H1 (cell line): ENCODE measurements at regions not wholly inside any gene's neighbourhood (a gene's known extent, or its start where the extent isn't known, plus 50 kb on each side); places are given as distances from the start of the nearest gene placed in this dataset.
"Not testable (repeated sequence)": the region's sequence is repeated elsewhere in the genome, so short reads cannot be mapped to it uniquely, and the experiment has no call there.

Experiments used
- CTCF ChIA-PET: fragments of 300-600 bp; sonication (Branson Sonifier 250); formaldehyde crosslinking; loops from one replicate; lab custom pipeline; 2021; ENCODE audit not compliant: partially characterized antibody; lab: Charles Lee
- POLR2A ChIA-PET: fragments of 300-600 bp; sonication (Branson Sonifier 250); formaldehyde crosslinking; loops from one replicate; lab custom pipeline; 2021; ENCODE audit warnings: inconsistent platforms; ENCODE audit not compliant: partially characterized antibody; lab: Charles Lee
- DNase-seq, 2 experiments: peaks; one replicate each; pipeline versions ENCODE4 v3.0.0 to v3.0.0-alpha.2; 2010 to 2022; ENCODE audit warnings: low spot score in 2 of 2, low read depth in 1 of 2, mixed read lengths in 1 of 2
- FAIRE-seq: peaks from 2 replicates; lab custom pipeline; 2011; peaks lifted over from hg19 to GRCh38; lab: Jason Lieb, UNC
- H2AFZ ChIP-seq: 2 replicates; pipeline ENCODE4 v1.8.1; 2012; ENCODE audit warnings: low read length, inconsistent platforms
- H2AK5ac ChIP-seq: 2 replicates; pipeline ENCODE4 v1.6.1; 2013; ENCODE audit warnings: low read depth, low read length
- H2BK120ac ChIP-seq: replicated peaks from 2 replicates; pipeline ENCODE3; 2013; ENCODE audit warnings: low read depth, low read length, inconsistent platforms
- H2BK12ac ChIP-seq: 2 replicates; pipeline ENCODE4 v1.6.1; 2013; ENCODE audit warnings: low read depth, low read length
- H2BK15ac ChIP-seq: 2 replicates; pipeline ENCODE4 v1.6.1; 2013; ENCODE audit warnings: low read length
- H2BK20ac ChIP-seq: 2 replicates; pipeline ENCODE4 v1.6.1; 2013; ENCODE audit warnings: low read length
- H2BK5ac ChIP-seq: 2 replicates; pipeline ENCODE4 v1.6.1; 2013; ENCODE audit warnings: low read depth, low read length
- H3K14ac ChIP-seq: 2 replicates; pipeline ENCODE4 v1.6.1; 2013; ENCODE audit warnings: inconsistent platforms; ENCODE audit not compliant: insufficient read length
- H3K18ac ChIP-seq: 2 replicates; pipeline ENCODE4 v1.6.1; 2013; ENCODE audit warnings: low read length; ENCODE audit errors: extremely low read depth
- H3K23ac ChIP-seq: 2 replicates; pipeline ENCODE4 v1.6.1; 2013; ENCODE audit warnings: inconsistent platforms; ENCODE audit not compliant: insufficient read length
- H3K23me2 ChIP-seq: 2 replicates; pipeline ENCODE4 v1.6.1; 2013; ENCODE audit warnings: low read depth, low read length
- H3K27ac ChIP-seq: 2 replicates; pipeline ENCODE4 v1.6.1; 2011; ENCODE audit warnings: low read depth, low read length, inconsistent platforms
- H3K27me3 ChIP-seq, 4 experiments: replicated peaks in 1 of 4; 1 replicate in 1 of 4; 2 replicates in 3 of 4; pipeline versions ENCODE4 v1.6.1 to v1.8.1; 2011 to 2013; ENCODE audit warnings: low read length in 3 of 4, mild to moderate bottlenecking in 3 of 4, inconsistent platforms in 2 of 4, mixed read lengths in 2 of 4, moderate library complexity in 1 of 4; ENCODE audit not compliant: control insufficient read depth in 3 of 4, insufficient read depth in 3 of 4; ENCODE audit errors: extremely low read depth in 1 of 4
- H3K36me3 ChIP-seq, 4 experiments: 2 replicates each; pipeline versions ENCODE4 v1.6.1 to v1.8.1; 2011 to 2013; ENCODE audit warnings: mild to moderate bottlenecking in 4 of 4, low read length in 3 of 4, moderate library complexity in 2 of 4, control low read depth in 1 of 4, inconsistent platforms in 1 of 4; ENCODE audit not compliant: insufficient read depth in 4 of 4, control insufficient read depth in 2 of 4
- H3K4ac ChIP-seq: replicated peaks from 2 replicates; pipeline ENCODE3; 2013; ENCODE audit warnings: low read length, low read depth, mixed read lengths, inconsistent platforms; ENCODE audit not compliant: insufficient read length
- H3K4me1 ChIP-seq, 4 experiments: replicated peaks in 1 of 4; 1 replicate in 1 of 4; 2 replicates in 3 of 4; pipeline versions ENCODE4 v1.6.1 to v1.8.1; 2011 to 2013; ENCODE audit warnings: low read length in 3 of 4, inconsistent platforms in 2 of 4, mixed read lengths in 1 of 4; ENCODE audit not compliant: insufficient read depth in 4 of 4, control insufficient read depth in 3 of 4
- H3K4me2 ChIP-seq, 2 experiments: 2 replicates each; pipeline versions ENCODE4 v1.6.1 to v1.8.1; 2011 to 2013; ENCODE audit warnings: low read depth in 2 of 2, low read length in 2 of 2, control low read depth in 1 of 2, inconsistent platforms in 1 of 2, mild to moderate bottlenecking in 1 of 2; ENCODE audit not compliant: insufficient read depth in 1 of 2
- H3K4me3 ChIP-seq, 4 experiments: fragments of 200-600, 300-600 bp in 1 of 4; sonication (generic), shearing (Covaris generic), sonication (Bioruptor Twin) in 1 of 4; 2 replicates each; pipeline versions ENCODE4 v1.5.1 to v1.8.1; 2011 to 2016; ENCODE audit warnings: low read length in 4 of 4, low read depth in 3 of 4, control low read depth in 2 of 4, inconsistent platforms in 2 of 4, mild to moderate bottlenecking in 2 of 4, mixed read lengths in 1 of 4, moderate library complexity in 1 of 4; ENCODE audit not compliant: insufficient read depth in 2 of 4; ENCODE audit errors: extremely low read depth in 1 of 4
- H3K56ac ChIP-seq: replicated peaks from 2 replicates; pipeline ENCODE3; 2013; ENCODE audit warnings: low read depth, mild to moderate bottlenecking, mixed read lengths, low read length, inconsistent platforms; ENCODE audit not compliant: insufficient read length
- H3K79me1 ChIP-seq: 2 replicates; pipeline ENCODE4 v1.6.1; 2013; ENCODE audit warnings: low read depth, low read length, control low read depth
- H3K79me2 ChIP-seq, 2 experiments: 2 replicates each; pipeline versions ENCODE4 v1.6.1 to v1.8.1; 2012 to 2013; ENCODE audit warnings: low read length in 2 of 2, mild to moderate bottlenecking in 2 of 2, inconsistent platforms in 1 of 2; ENCODE audit not compliant: insufficient read depth in 2 of 2, control insufficient read depth in 1 of 2
- H3K9ac ChIP-seq, 4 experiments: replicated peaks in 1 of 4; 1 replicate in 1 of 4; 2 replicates in 3 of 4; pipeline versions ENCODE4 v1.6.1 to v1.8.1; 2011 to 2013; ENCODE audit warnings: low read depth in 3 of 4, low read length in 3 of 4, control low read depth in 2 of 4, mild to moderate bottlenecking in 2 of 4, moderate library complexity in 2 of 4, inconsistent platforms in 1 of 4; ENCODE audit errors: extremely low read depth in 1 of 4
- H3K9me3 ChIP-seq, 2 experiments: 2 replicates each; pipeline versions ENCODE4 v1.6.1 to v1.8.1; 2012 to 2013; ENCODE audit warnings: mild to moderate bottlenecking in 2 of 2, moderate library complexity in 2 of 2, control low read depth in 1 of 2, inconsistent platforms in 1 of 2, low read depth in 1 of 2, low read length in 1 of 2, mixed read lengths in 1 of 2; ENCODE audit not compliant: insufficient read depth in 2 of 2
- H4K20me1 ChIP-seq, 2 experiments: replicated peaks in 1 of 2; 2 replicates each; pipeline versions ENCODE3 to v1.8.1; 2011 to 2013; ENCODE audit warnings: inconsistent platforms in 2 of 2, low read length in 2 of 2, mild to moderate bottlenecking in 1 of 2; ENCODE audit not compliant: insufficient read depth in 2 of 2, control insufficient read depth in 1 of 2
- H4K5ac ChIP-seq: 2 replicates; pipeline ENCODE4 v1.6.1; 2013; ENCODE audit warnings: low read length, low read depth, mixed read lengths, inconsistent platforms; ENCODE audit not compliant: insufficient read length
- H4K8ac ChIP-seq: 2 replicates; pipeline ENCODE4 v1.8.0; 2013; ENCODE audit warnings: mild to moderate bottlenecking, moderate library complexity, low read length, inconsistent platforms; ENCODE audit not compliant: insufficient read depth; ENCODE audit errors: extremely low read depth
- H4K91ac ChIP-seq: replicated peaks from 2 replicates; pipeline ENCODE3; 2013; ENCODE audit warnings: low read length, mixed read lengths, inconsistent platforms; ENCODE audit not compliant: insufficient read length
- SP4 ChIP-seq: IDR thresholded peaks from 2 replicates; pipeline ENCODE4 v1.6.1; 2012; ENCODE audit warnings: low read length, inconsistent platforms
- WGBS, 2 experiments: shearing (Covaris generic) in 1 of 2; methylation state at CpG; one replicate each; pipeline versions ENCODE4 v1.1.6 to v1.1.7; 2013 to 2015; ENCODE audit warnings: low lambda C conversion rate in 2 of 2, mixed read lengths in 2 of 2, inconsistent platforms in 1 of 2, low coverage in 1 of 2, missing lambda C conversion rate in 1 of 2; ENCODE audit not compliant: insufficient replicate concordance in 2 of 2, insufficient coverage in 1 of 2, insufficient read length in 1 of 2; ENCODE audit errors: extremely low coverage in 1 of 2, missing lambda C conversion rate in 1 of 2; 5-methylcytosine and 5-hydroxymethylcytosine counted together

- Histone ChIP-seq H2BK20ac (no peak overlapping the region), H4K91ac (no peak overlapping the region), H3K4me3 (no peak overlapping the region), H4K5ac (no peak overlapping the region), H3K27me3 (no peaks in the 10 kb centered on the region), H3K4me1 (no peaks in the 10 kb centered on the region; a peak in 1 of 7 replicates)
- FAIRE-seq: no peak
- no peak for TF ChIP-seq SP4
- TF ChIP-seq, all 59 proteins: peak for 0
- Histone ChIP-seq H2BK15ac (no peak overlapping the region), H2BK5ac (no peak overlapping the region), H3K27ac (no peak overlapping the region), H4K20me1 (no peaks in the 10 kb centered on the region), H3K56ac (no peak overlapping the region), H2AK5ac (no peak overlapping the region), H3K9me3 (no peaks in the 10 kb centered on the region; a peak in 1 of 4 replicates), H3K23me2 (no peaks in the 10 kb centered on the region), H2BK12ac (no peak overlapping the region), H3K18ac (no peak overlapping the region), H3K79me1 (no peaks in the 10 kb centered on the region), H3K14ac (no peak overlapping the region), H3K36me3 (no peaks in the 10 kb centered on the region), H3K79me2 (no peaks in the 10 kb centered on the region), H4K8ac (no peak overlapping the region), H3K4me2 (no peak overlapping the region), H3K23ac (no peak overlapping the region), H2BK120ac (no peak overlapping the region), H2AFZ (no peak overlapping the region), H3K9ac (no peak overlapping the region), H3K4ac (no peak overlapping the region)
- ChIA-PET POLR2A (no interaction called here), CTCF (no interaction called here)
- no peak for DNase-seq
Observed at GRCh38 chr6:77089776-77090175, 373.5 kb downstream of the HTR1B start.

DNA sequence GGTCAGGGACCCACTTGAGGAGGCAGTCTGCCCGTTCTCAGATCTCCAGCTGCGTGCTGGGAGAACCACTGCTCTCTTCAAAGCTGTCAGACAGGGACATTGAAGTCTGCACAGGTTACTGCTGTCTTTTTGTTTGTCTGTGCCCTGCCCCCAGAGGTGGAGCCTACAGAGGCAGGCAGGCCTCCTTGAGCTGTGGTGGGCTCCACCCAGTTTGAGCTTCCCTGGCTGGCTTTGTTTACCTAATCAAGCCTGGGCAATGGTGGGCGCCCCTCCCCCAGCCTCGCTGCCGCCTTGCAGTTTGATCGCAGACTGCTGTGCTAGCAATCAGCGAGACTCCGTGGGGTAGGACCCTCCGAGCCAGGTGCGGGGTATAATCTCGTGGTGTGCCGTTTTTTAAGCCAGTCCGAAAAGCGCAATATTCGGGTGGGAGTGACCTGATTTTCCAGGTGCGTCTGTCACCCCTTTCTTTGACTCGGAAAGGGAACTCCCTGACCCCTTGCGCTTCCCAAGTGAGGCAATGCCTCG lies 375.4 kb downstream of the HTR1B start:
- POLR2A ChIA-PET, H2BK120ac ChIP-seq: not testable (repeated sequence)

More for the DNA sequence above, 375.4 kb downstream of the HTR1B start:
- DNase-seq: peak in 1 of 2 experiments; percentile 55
- H4K20me1 ChIP-seq, H3K79me2 ChIP-seq, H2AFZ ChIP-seq, H4K5ac ChIP-seq, H3K79me1 ChIP-seq, H2BK20ac ChIP-seq, CTCF ChIA-PET, H2AK5ac ChIP-seq, H2BK15ac ChIP-seq, H2BK5ac ChIP-seq, H3K4ac ChIP-seq, H3K14ac ChIP-seq, H3K9me3 ChIP-seq, H3K23ac ChIP-seq, H4K8ac ChIP-seq, H3K27me3 ChIP-seq, H3K18ac ChIP-seq, FAIRE-seq, H3K23me2 ChIP-seq, H4K91ac ChIP-seq, H3K4me1 ChIP-seq, H2BK12ac ChIP-seq, H3K27ac ChIP-seq, H3K4me3 ChIP-seq, H3K56ac ChIP-seq, H3K4me2 ChIP-seq, H3K9ac ChIP-seq, H3K36me3 ChIP-seq: not testable (repeated sequence)
- 91% methylated on average over 14 of the region's 19 CpGs; no CpG with 5 or more reads in 1 of the 2 experiments for WGBS, 2 experiments
